ENCODE measurements at regions not wholly inside any gene's neighbourhood (a gene's known extent, or its start where the extent isn't known, plus 50 kb on each side); places are given as distances from the start of the nearest gene placed in this dataset.
"Not testable (repeated sequence)": the region's sequence is repeated elsewhere in the genome, so short reads cannot be mapped to it uniquely, and the experiment has no call there.

- Mint-ChIP-seq H3K27ac (no peak overlapping the region), H3K9me3 (peaks cover 10 to 22% of the 10 kb centered on the region in 2 donors), H3K36me3 (no peaks in the 10 kb centered on the region)
- ATAC-seq (no peak), DNase-seq (ENCODE audit: low spot score in 2 of 2) (no peak)
Observed at GRCh38 chr2:56757884-56758545, 574.2 kb downstream of the CCDC85A start.

GRCh38 chr2:56763683-56764082 lies 579.9 kb downstream of the CCDC85A start:
- ATAC-seq (no peak), DNase-seq (ENCODE audit: low spot score in 2 of 2) (no peak)
- no peak overlapping the region for H3K27ac Mint-ChIP-seq

GRCh38 chr2:56768973-56769372 lies 585.2 kb downstream of the CCDC85A start:
- Mint-ChIP-seq H3K9me3 (peaks cover 9 to 11% of the 10 kb centered on the region in 2 donors), H3K27ac (no peak overlapping the region), H3K36me3 (peaks cover 0 to 4% of the 10 kb centered on the region in 2 donors)
- DNase-seq (ENCODE audit: low spot score in 2 of 2) (no peak), ATAC-seq (no peak)

More at GRCh38 chr2:56763683-56764082, 579.9 kb downstream of the CCDC85A start:
- Mint-ChIP-seq H3K36me3 (no peaks in the 10 kb centered on the region), H3K9me3 (peaks cover 12 to 14% of the 10 kb centered on the region in 2 donors)

DNA sequence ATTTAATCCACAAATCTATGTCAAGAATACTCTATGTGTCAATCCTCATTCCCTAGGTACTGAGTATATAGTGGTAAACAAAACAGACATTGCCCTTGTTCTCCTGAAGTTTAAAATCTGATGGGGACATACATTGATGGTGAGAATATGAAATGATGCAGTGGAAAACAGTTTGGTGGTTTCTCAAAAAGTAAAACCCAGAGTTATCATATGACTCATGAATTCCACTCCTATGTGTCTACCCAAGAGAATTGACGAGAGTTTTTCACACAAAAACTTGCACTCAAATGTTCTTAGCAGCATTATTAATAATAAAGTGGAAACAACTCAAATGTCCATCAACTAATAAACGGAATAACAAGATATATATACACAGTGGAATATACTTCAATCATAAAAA lies 586.7 kb downstream of the CCDC85A start:
- Mint-ChIP-seq H3K9me3 (peaks cover 9 to 11% of the 10 kb centered on the region in 2 donors), H3K36me3 (peaks cover 0 to 4% of the 10 kb centered on the region in 2 donors), H3K27ac (no peak overlapping the region)
- no peak for DNase-seq (ENCODE audit: low spot score in 2 of 2)
- no peak for ATAC-seq

DNA sequence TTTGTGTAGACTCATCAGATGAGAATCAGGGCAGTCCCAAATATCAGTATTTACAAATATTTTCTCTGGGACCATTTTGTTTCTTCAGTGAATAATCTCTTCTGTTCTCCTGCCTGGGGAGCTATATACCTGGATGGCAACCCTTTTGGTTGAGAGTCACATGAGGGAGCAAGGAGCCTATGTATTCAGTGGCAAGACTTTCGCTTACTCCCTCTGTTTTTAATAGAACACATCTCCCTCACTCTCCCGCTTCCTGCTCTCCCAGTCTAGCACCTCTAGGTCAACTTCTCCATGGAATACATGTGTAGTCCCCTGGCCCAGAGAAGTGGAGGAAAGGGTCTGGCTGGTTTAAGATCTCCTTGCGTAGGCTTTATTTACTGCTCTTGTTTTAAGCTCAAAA lies 600.3 kb downstream of the CCDC85A start:
- ATAC-seq (no peak), DNase-seq (ENCODE audit: low spot score in 2 of 2) (no peak)
- Mint-ChIP-seq H3K27ac (no peak overlapping the region), H3K9me3 (peaks cover 9 to 14% of the 10 kb centered on the region in 2 donors), H3K36me3 (no peaks in the 10 kb centered on the region)

- Mint-ChIP-seq H3K36me3 (no peaks in the 10 kb centered on the region), H3K27ac (no peak overlapping the region), H3K9me3 (peaks cover 23 to 30% of the 10 kb centered on the region in 2 donors)
- DNase-seq (ENCODE audit: low spot score in 2 of 2) = no peak
- no peak for ATAC-seq
Observed at GRCh38 chr2:56801214-56801613, 617.4 kb downstream of the CCDC85A start.

- H3K9me3 Mint-ChIP-seq = peaks cover 18 to 28% of the 10 kb centered on the region in 2 donors
- H3K27ac Mint-ChIP-seq = no peak overlapping the region
- DNase-seq (ENCODE audit: low spot score in 2 of 2) (no peak), ATAC-seq (no peak)
- H3K36me3 Mint-ChIP-seq = no peaks in the 10 kb centered on the region
Observed at GRCh38 chr2:56801770-56802169, 618.0 kb downstream of the CCDC85A start.

- DNase-seq (ENCODE audit: low spot score in 2 of 2) = no peak
- ATAC-seq = no peak
- Mint-ChIP-seq H3K27ac (no peak overlapping the region), H3K9me3 (peaks cover 17 to 22% of the 10 kb centered on the region in 2 donors), H3K36me3 (no peaks in the 10 kb centered on the region)
Observed at GRCh38 chr2:56803596-56803995, 619.8 kb downstream of the CCDC85A start.

- Mint-ChIP-seq H3K27ac (no peak overlapping the region), H3K9me3 (peaks cover 14 to 30% of the 10 kb centered on the region in 2 donors), H3K36me3 (no peaks in the 10 kb centered on the region)
- ATAC-seq (no peak), DNase-seq (ENCODE audit: low spot score in 2 of 2) (no peak)
Observed at GRCh38 chr2:56806924-56807323, 623.1 kb downstream of the CCDC85A start.

DNA sequence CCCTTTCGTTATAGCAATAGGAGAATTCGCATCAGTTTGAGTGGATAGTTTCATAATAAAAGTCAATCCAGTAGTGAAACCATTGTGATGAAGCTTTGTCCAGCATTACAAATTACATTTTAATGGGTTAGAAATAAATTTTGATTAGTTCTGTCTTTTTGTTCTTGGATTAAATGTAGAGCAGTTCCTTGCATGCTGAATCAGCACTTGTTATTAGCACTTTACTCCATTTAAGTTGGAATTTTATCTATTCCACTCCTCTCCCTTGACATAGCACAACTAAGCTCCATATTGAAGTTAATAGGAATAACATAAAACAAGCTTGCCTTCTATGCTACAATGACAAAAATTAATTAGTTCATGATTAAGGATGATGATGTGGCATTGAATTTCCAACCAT lies 624.1 kb downstream of the CCDC85A start:
- no peak for DNase-seq (ENCODE audit: low spot score in 2 of 2)
- no peak for ATAC-seq
- H3K9me3 Mint-ChIP-seq = peaks cover 14 to 30% of the 10 kb centered on the region in 2 donors
- H3K36me3 Mint-ChIP-seq = no peaks in the 10 kb centered on the region
- H3K27ac Mint-ChIP-seq = no peak overlapping the region

GRCh38 chr2:56811401-56811800 lies 627.6 kb downstream of the CCDC85A start:
- ATAC-seq (no peak), DNase-seq (ENCODE audit: low spot score in 2 of 2) (no peak)
- Mint-ChIP-seq H3K36me3 (no peaks in the 10 kb centered on the region), H3K27ac (no peak overlapping the region), H3K9me3 (peaks cover 7 to 17% of the 10 kb centered on the region in 2 donors)

DNA sequence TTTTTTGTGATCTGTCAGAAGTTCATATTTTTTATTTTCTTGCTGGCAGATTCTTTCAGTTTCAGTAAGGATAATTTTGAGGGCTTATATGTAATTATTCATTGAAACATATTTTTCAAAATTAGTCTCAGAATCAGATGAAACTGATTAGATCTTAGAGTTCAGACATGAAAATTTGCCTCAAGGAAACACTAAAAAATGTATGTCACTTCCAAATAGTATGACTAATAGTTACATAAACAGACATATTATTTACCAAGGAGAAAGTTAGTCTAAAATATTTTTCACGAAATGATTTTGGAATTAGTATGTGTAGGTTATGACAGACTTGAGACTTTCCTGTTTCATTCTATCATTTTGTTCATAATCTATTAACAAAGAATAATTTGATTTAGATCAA lies 628.6 kb downstream of the CCDC85A start:
- H3K27ac Mint-ChIP-seq = no peak overlapping the region
- ATAC-seq = no peak
- DNase-seq (ENCODE audit: low spot score in 2 of 2) = no peak
- H3K9me3 Mint-ChIP-seq = peaks cover 7 to 18% of the 10 kb centered on the region in 2 donors
- H3K36me3 Mint-ChIP-seq = no peaks in the 10 kb centered on the region

DNA sequence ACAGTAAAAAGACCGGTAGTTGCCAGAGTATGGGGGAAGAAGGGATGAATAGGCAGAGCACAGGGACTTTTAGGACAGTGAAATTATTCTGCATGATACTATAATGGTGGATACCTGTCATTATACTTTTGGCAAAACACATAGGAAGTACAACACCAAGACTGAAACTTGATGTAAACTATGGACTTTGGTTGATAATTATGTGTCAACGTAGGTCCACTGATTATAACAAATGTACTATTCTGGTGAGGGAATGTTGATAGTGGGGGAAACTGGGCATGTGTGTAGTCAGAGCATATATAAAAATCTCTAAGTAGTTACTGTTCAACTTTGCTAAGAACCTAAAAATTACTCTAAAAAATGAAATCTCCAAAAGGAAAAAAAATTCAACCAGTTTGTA lies 629.7 kb downstream of the CCDC85A start:
- no peak for DNase-seq (ENCODE audit: low spot score in 2 of 2)
- Mint-ChIP-seq H3K9me3 (peaks cover 12 to 20% of the 10 kb centered on the region in 2 donors), H3K36me3 (no peaks in the 10 kb centered on the region), H3K27ac (no peak overlapping the region)
- no peak for ATAC-seq

DNA sequence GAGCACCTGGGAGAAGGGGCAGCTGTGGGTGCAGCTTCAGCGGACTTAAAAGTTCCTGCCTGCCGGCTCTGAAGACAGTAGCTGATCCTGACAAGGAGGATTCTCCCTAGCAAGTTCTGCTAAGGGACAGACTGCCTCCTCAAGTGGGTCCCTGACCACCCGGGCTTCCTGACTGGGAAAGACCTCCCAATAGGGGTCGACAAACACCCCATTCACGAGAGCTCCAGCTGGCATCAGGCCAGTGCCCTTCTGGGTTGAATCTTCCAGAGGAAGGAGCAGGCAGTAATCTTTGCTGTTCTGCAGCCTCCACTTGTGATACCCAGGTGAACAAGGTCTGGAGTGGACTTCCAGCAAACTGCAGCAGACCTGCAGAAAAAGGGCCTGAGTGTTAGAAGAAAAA lies 632.9 kb downstream of the CCDC85A start:
- H3K27ac Mint-ChIP-seq = no peak overlapping the region
- H3K36me3 Mint-ChIP-seq = peaks cover 0 to 6% of the 10 kb centered on the region in 2 donors
- DNase-seq (ENCODE audit: low spot score in 2 of 2) (no peak), ATAC-seq (no peak)
- peaks cover 23 to 28% of the 10 kb centered on the region in 2 donors for H3K9me3 Mint-ChIP-seq

GRCh38 chr2:56831780-56832179 lies 648.0 kb downstream of the CCDC85A start:
- Mint-ChIP-seq H3K27ac (no peak overlapping the region), H3K36me3 (no peaks in the 10 kb centered on the region), H3K9me3 (peaks cover 14 to 15% of the 10 kb centered on the region in 2 donors)
- ATAC-seq (no peak), DNase-seq (ENCODE audit: low spot score in 2 of 2) (no peak)

GRCh38 chr2:56834686-56835085 lies 650.9 kb downstream of the CCDC85A start:
- Mint-ChIP-seq H3K9me3 (peaks cover 17 to 25% of the 10 kb centered on the region in 2 donors), H3K27ac (no peak overlapping the region), H3K36me3 (no peaks in the 10 kb centered on the region)
- ATAC-seq (no peak), DNase-seq (ENCODE audit: low spot score in 2 of 2) (no peak)

DNA sequence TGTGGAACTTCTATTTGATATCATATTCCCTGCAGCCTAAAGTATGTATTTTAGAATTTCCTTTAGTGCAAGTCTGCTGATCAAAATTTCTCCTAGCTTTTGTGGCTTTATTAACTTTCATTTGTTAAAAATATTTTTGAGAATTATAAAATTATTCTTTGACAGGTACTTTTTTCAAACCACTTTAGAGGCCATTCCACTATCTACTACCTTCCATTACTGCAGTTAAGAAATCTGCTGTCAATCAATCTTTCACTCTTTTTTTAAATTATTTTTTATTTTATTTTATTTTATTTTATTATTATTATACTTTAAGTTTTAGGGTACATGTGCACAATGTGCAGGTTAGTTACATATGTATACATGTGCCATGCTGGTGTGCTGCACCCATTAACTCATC lies 656.2 kb downstream of the CCDC85A start:
- H3K9me3 Mint-ChIP-seq = peaks cover 11 to 20% of the 10 kb centered on the region in 2 donors
- not testable (repeated sequence) for DNase-seq (ENCODE audit: low spot score in 2 of 2); H3K36me3 Mint-ChIP-seq; H3K27ac Mint-ChIP-seq; ATAC-seq

GRCh38 chr2:56860991-56861390 lies 677.2 kb downstream of the CCDC85A start:
- DNase-seq (ENCODE audit: low spot score in 2 of 2) (no peak), ATAC-seq (no peak)
- Mint-ChIP-seq H3K27ac (no peak overlapping the region), H3K36me3 (no peaks in the 10 kb centered on the region), H3K9me3 (peaks cover 30 to 38% of the 10 kb centered on the region in 2 donors)

Measured in activated naive CD4-positive, alpha-beta T cell treated with anti-CD3 and anti-CD28 coated beads, Interleukin-2, amount 50 U/mL, for 72 hours (primary cell).